ENCODE measurements at regions not wholly inside any gene's neighbourhood (a gene's known extent, or its start where the extent isn't known, plus 50 kb on each side); places are given as distances from the start of the nearest gene placed in this dataset.

GRCh38 chr5:110218981-110219380 is 507.5 kb downstream of the TMEM232 start:
- H3K27me3 ChIP-seq (replicated peaks in 2 of 5; ENCODE audit: control insufficient read depth in 4 of 5, insufficient read depth in 5 of 5, low read length in 4 of 5), result no peaks in the 10 kb centered on the region
- H3K4me1 ChIP-seq (ENCODE audit: control extremely low read depth in 1 of 4, control insufficient read depth in 4 of 4, insufficient read depth in 4 of 4, low read length in 3 of 4), result no peaks in the 10 kb centered on the region
- peaks cover 0 to 45% (median 10%) of the 10 kb centered on the region in 5 experiments for H3K9me3 ChIP-seq (ENCODE audit: control extremely low read depth in 1 of 5, control insufficient read depth in 4 of 5, insufficient read depth in 2 of 5, low read depth in 1 of 5, low read length in 4 of 5)
- H3K27ac ChIP-seq (ENCODE audit: insufficient read depth in 1 of 2, low read depth in 1 of 2, low read length in 2 of 2, poor library complexity in 1 of 2, severe bottlenecking in 2 of 2), result no peak overlapping the region
- WGBS (ENCODE audit: insufficient coverage), result 100% methylated on average over 1 of the region's 1 CpG
- no peak overlapping the region for H3K4me3 ChIP-seq (ENCODE audit: control insufficient read depth in 1 of 7, extremely low read depth in 1 of 7, insufficient read depth in 4 of 7, low read depth in 2 of 7, low read length in 6 of 7)
- DNase-seq, result no peak
- H3K36me3 ChIP-seq (ENCODE audit: control insufficient read depth in 4 of 4, insufficient read depth in 4 of 4, low read length in 3 of 4), result no peaks in the 10 kb centered on the region
- POLR2A ChIA-PET, result no interaction called here
- CTCF ChIA-PET, result interaction anchor here (1.2 kb wide), 1 partner anchor 118 kb away, joined by 3 read pairs; no protein-coding TSS in a partner anchor

DNA sequence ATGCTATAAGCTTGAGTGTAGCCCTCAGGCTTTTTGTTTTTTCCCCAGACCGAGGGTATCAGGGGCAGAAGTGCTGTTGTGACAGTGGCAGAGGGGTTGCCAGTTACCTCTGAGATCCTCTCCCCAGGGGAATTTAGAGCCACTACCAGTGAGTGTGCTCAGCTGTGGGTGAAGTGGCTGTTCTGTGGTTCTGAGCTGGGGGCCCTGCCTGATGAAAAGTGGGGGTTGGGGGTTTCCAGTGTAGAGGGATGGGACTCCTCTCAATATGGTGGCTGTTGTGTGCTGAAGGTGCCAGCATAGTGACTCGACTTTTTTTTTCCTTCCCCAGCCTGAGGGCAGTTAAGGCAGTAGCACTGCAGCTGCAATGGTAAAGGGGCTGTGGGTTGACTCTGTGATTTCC is 506.7 kb downstream of the TMEM232 start:
- ChIA-PET CTCF (interaction anchor here (1.2 kb wide), 1 partner anchor 118 kb away, joined by 3 read pairs; no protein-coding TSS in a partner anchor), POLR2A (no interaction called here)
- H3K27ac ChIP-seq (ENCODE audit: insufficient read depth in 1 of 2, low read depth in 1 of 2, low read length in 2 of 2, poor library complexity in 1 of 2, severe bottlenecking in 2 of 2), result no peak overlapping the region
- no peak overlapping the region for H3K4me3 ChIP-seq (ENCODE audit: control insufficient read depth in 1 of 7, extremely low read depth in 1 of 7, insufficient read depth in 4 of 7, low read depth in 2 of 7, low read length in 6 of 7)
- 91% methylated on average over 2 of the region's 2 CpGs for WGBS (ENCODE audit: insufficient coverage)
- no peaks in the 10 kb centered on the region for H3K36me3 ChIP-seq (ENCODE audit: control insufficient read depth in 4 of 4, insufficient read depth in 4 of 4, low read length in 3 of 4)
- H3K9me3 ChIP-seq (ENCODE audit: control extremely low read depth in 1 of 5, control insufficient read depth in 4 of 5, insufficient read depth in 2 of 5, low read depth in 1 of 5, low read length in 4 of 5), result peaks cover 0 to 45% (median 10%) of the 10 kb centered on the region in 5 experiments
- no peaks in the 10 kb centered on the region for H3K27me3 ChIP-seq (replicated peaks in 2 of 5; ENCODE audit: control insufficient read depth in 4 of 5, insufficient read depth in 5 of 5, low read length in 4 of 5)
- H3K4me1 ChIP-seq (ENCODE audit: control extremely low read depth in 1 of 4, control insufficient read depth in 4 of 4, insufficient read depth in 4 of 4, low read length in 3 of 4), result no peaks in the 10 kb centered on the region
- no peak for DNase-seq

DNA sequence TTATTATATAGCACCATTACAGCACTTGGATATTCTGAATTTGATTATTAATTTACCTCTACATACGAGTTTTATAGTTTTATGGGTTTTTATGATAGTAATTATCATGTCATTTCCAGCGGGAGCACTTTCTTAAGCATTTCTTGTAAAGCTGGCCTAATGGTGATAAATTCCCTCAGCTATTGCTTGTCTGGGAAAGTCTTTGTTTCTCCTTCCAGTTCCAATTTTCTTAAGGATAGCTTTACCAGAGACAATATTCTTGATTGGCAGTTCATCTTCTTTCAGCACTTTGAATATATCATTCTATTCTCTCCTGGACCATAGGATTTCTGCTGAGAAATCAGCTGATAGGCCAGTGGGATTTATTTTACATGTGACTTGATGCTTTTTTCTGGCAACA is 505.4 kb downstream of the TMEM232 start:
- Histone ChIP-seq H3K4me3 (ENCODE audit: control insufficient read depth in 1 of 7, extremely low read depth in 1 of 7, insufficient read depth in 4 of 7, low read depth in 2 of 7, low read length in 6 of 7) (no peak overlapping the region), H3K27me3 (replicated peaks in 2 of 5; ENCODE audit: control insufficient read depth in 4 of 5, insufficient read depth in 5 of 5, low read length in 4 of 5) (no peaks in the 10 kb centered on the region), H3K9me3 (ENCODE audit: control extremely low read depth in 1 of 5, control insufficient read depth in 4 of 5, insufficient read depth in 2 of 5, low read depth in 1 of 5, low read length in 4 of 5) (peaks cover 0 to 45% (median 10%) of the 10 kb centered on the region in 5 experiments), H3K36me3 (ENCODE audit: control insufficient read depth in 4 of 4, insufficient read depth in 4 of 4, low read length in 3 of 4) (no peaks in the 10 kb centered on the region), H3K4me1 (ENCODE audit: control extremely low read depth in 1 of 4, control insufficient read depth in 4 of 4, insufficient read depth in 4 of 4, low read length in 3 of 4) (no peaks in the 10 kb centered on the region), H3K27ac (ENCODE audit: insufficient read depth in 1 of 2, low read depth in 1 of 2, low read length in 2 of 2, poor library complexity in 1 of 2, severe bottlenecking in 2 of 2) (no peak overlapping the region)
- DNase-seq, result no peak
- ChIA-PET POLR2A (no interaction called here), CTCF (no interaction called here)
- 100% methylated on average over 1 of the region's 2 CpGs for WGBS (ENCODE audit: insufficient coverage)

- CTCF ChIA-PET, result no interaction called here
- Histone ChIP-seq H3K9me3 (ENCODE audit: control extremely low read depth in 1 of 5, control insufficient read depth in 4 of 5, insufficient read depth in 2 of 5, low read depth in 1 of 5, low read length in 4 of 5) (peaks cover 0 to 40% (median 8%) of the 10 kb centered on the region in 5 experiments), H3K27me3 (replicated peaks in 2 of 5; ENCODE audit: control insufficient read depth in 4 of 5, insufficient read depth in 5 of 5, low read length in 4 of 5) (no peaks in the 10 kb centered on the region), H3K27ac (ENCODE audit: insufficient read depth in 1 of 2, low read depth in 1 of 2, low read length in 2 of 2, poor library complexity in 1 of 2, severe bottlenecking in 2 of 2) (no peak overlapping the region), H3K4me1 (ENCODE audit: control extremely low read depth in 1 of 4, control insufficient read depth in 4 of 4, insufficient read depth in 4 of 4, low read length in 3 of 4) (no peaks in the 10 kb centered on the region), H3K4me3 (ENCODE audit: control insufficient read depth in 1 of 7, extremely low read depth in 1 of 7, insufficient read depth in 4 of 7, low read depth in 2 of 7, low read length in 6 of 7) (no peak overlapping the region), H3K36me3 (ENCODE audit: control insufficient read depth in 4 of 4, insufficient read depth in 4 of 4, low read length in 3 of 4) (no peaks in the 10 kb centered on the region)
- POLR2A ChIA-PET, result no interaction called here
- no peak for DNase-seq
- 100% methylated on average over 1 of the region's 1 CpG for WGBS (ENCODE audit: insufficient coverage)
Measured at GRCh38 chr5:110224050-110224449, 502.4 kb downstream of the TMEM232 start.

GRCh38 chr5:110225949-110226348 is 500.5 kb downstream of the TMEM232 start:
- Histone ChIP-seq H3K36me3 (ENCODE audit: control insufficient read depth in 4 of 4, insufficient read depth in 4 of 4, low read length in 3 of 4) (no peaks in the 10 kb centered on the region), H3K27ac (ENCODE audit: insufficient read depth in 1 of 2, low read depth in 1 of 2, low read length in 2 of 2, poor library complexity in 1 of 2, severe bottlenecking in 2 of 2) (no peak overlapping the region), H3K27me3 (replicated peaks in 2 of 5; ENCODE audit: control insufficient read depth in 4 of 5, insufficient read depth in 5 of 5, low read length in 4 of 5) (no peaks in the 10 kb centered on the region), H3K4me1 (ENCODE audit: control extremely low read depth in 1 of 4, control insufficient read depth in 4 of 4, insufficient read depth in 4 of 4, low read length in 3 of 4) (no peaks in the 10 kb centered on the region), H3K4me3 (ENCODE audit: control insufficient read depth in 1 of 7, extremely low read depth in 1 of 7, insufficient read depth in 4 of 7, low read depth in 2 of 7, low read length in 6 of 7) (no peak overlapping the region), H3K9me3 (ENCODE audit: control extremely low read depth in 1 of 5, control insufficient read depth in 4 of 5, insufficient read depth in 2 of 5, low read depth in 1 of 5, low read length in 4 of 5) (peaks cover 0 to 31% (median 9%) of the 10 kb centered on the region in 5 experiments)
- DNase-seq, result no peak
- ChIA-PET POLR2A (no interaction called here), CTCF (no interaction called here)
- no CpG with 5 or more reads among the region's 1 CpG for WGBS (ENCODE audit: insufficient coverage)

- Histone ChIP-seq H3K36me3 (ENCODE audit: control insufficient read depth in 4 of 4, insufficient read depth in 4 of 4, low read length in 3 of 4) (no peaks in the 10 kb centered on the region), H3K9me3 (ENCODE audit: control extremely low read depth in 1 of 5, control insufficient read depth in 4 of 5, insufficient read depth in 2 of 5, low read depth in 1 of 5, low read length in 4 of 5) (peaks cover 0 to 1% (median 0%) of the 10 kb centered on the region in 5 experiments), H3K4me1 (ENCODE audit: control extremely low read depth in 1 of 4, control insufficient read depth in 4 of 4, insufficient read depth in 4 of 4, low read length in 3 of 4) (no peaks in the 10 kb centered on the region), H3K27ac (ENCODE audit: insufficient read depth in 1 of 2, low read depth in 1 of 2, low read length in 2 of 2, poor library complexity in 1 of 2, severe bottlenecking in 2 of 2) (no peak overlapping the region), H3K27me3 (replicated peaks in 2 of 5; ENCODE audit: control insufficient read depth in 4 of 5, insufficient read depth in 5 of 5, low read length in 4 of 5) (no peaks in the 10 kb centered on the region), H3K4me3 (ENCODE audit: control insufficient read depth in 1 of 7, extremely low read depth in 1 of 7, insufficient read depth in 4 of 7, low read depth in 2 of 7, low read length in 6 of 7) (no peak overlapping the region)
- ChIA-PET POLR2A (no interaction called here), CTCF (no interaction called here)
- DNase-seq, result no peak
- no CpG with 5 or more reads among the region's 2 CpGs for WGBS (ENCODE audit: insufficient coverage)
Measured at GRCh38 chr5:110239786-110240185, 486.7 kb downstream of the TMEM232 start.

GRCh38 chr5:110242950-110243349 is 483.5 kb downstream of the TMEM232 start:
- H3K4me1 ChIP-seq (ENCODE audit: control extremely low read depth in 1 of 4, control insufficient read depth in 4 of 4, insufficient read depth in 4 of 4, low read length in 3 of 4), result no peaks in the 10 kb centered on the region
- H3K9me3 ChIP-seq (ENCODE audit: control extremely low read depth in 1 of 5, control insufficient read depth in 4 of 5, insufficient read depth in 2 of 5, low read depth in 1 of 5, low read length in 4 of 5), result peaks cover 0 to 1% (median 0%) of the 10 kb centered on the region in 5 experiments
- H3K27ac ChIP-seq (ENCODE audit: insufficient read depth in 1 of 2, low read depth in 1 of 2, low read length in 2 of 2, poor library complexity in 1 of 2, severe bottlenecking in 2 of 2), result no peak overlapping the region
- ChIA-PET POLR2A (no interaction called here), CTCF (no interaction called here)
- no peaks in the 10 kb centered on the region for H3K27me3 ChIP-seq (replicated peaks in 2 of 5; ENCODE audit: control insufficient read depth in 4 of 5, insufficient read depth in 5 of 5, low read length in 4 of 5)
- no peak overlapping the region for H3K4me3 ChIP-seq (ENCODE audit: control insufficient read depth in 1 of 7, extremely low read depth in 1 of 7, insufficient read depth in 4 of 7, low read depth in 2 of 7, low read length in 6 of 7)
- H3K36me3 ChIP-seq (ENCODE audit: control insufficient read depth in 4 of 4, insufficient read depth in 4 of 4, low read length in 3 of 4), result no peaks in the 10 kb centered on the region
- 97% methylated on average over 3 of the region's 4 CpGs for WGBS (ENCODE audit: insufficient coverage)
- no peak for DNase-seq
